Prostate gland (tissue), 2 donors: ENCODE measurements at regions not wholly inside any gene's neighbourhood (a gene's known extent, or its start where the extent isn't known, plus 50 kb on each side); places are given as distances from the start of the nearest gene placed in this dataset.

Experiments used
- DNase-seq: peaks from one replicate; pipeline ENCODE4 v3.0.0-alpha.2; 2019; ENCODE audit warnings: low spot score
- H3K27ac ChIP-seq, 2 donors: fragments of 200-600 bp; sonication (generic); 2 replicates each; pipeline ENCODE4 v1.5.1; 2017 to 2019
- H3K27me3 ChIP-seq: fragments of 200-600 bp; sonication (generic); replicated peaks from 2 replicates; pipeline ENCODE4 v1.5.1; 2019; ENCODE audit not compliant: insufficient read depth
- H3K36me3 ChIP-seq, 2 donors: fragments of 200-600 bp; sonication (generic); 1 replicate in 1 of 2; 2 replicates in 1 of 2; pipeline versions ENCODE4 v1.5.1 to v1.8.1; 2017 to 2019
- H3K4me1 ChIP-seq: fragments of 200-600 bp; sonication (generic); replicated peaks from 2 replicates; pipeline ENCODE4 v1.5.1; 2019
- H3K4me3 ChIP-seq, 2 donors: fragments of 200-600 bp; sonication (generic); 2 replicates each; pipeline ENCODE4 v1.5.1; 2017 to 2019
- H3K9me3 ChIP-seq: fragments of 200-600 bp; sonication (generic); 2 replicates; pipeline ENCODE4 v1.5.1; 2017
- CTCF ChIP-seq, 4 experiments: fragments of 200-600 bp in 2 of 4; fragments of 450-650 bp in 2 of 4; sonication (generic) in 2 of 4; IDR thresholded peaks; 1 replicate in 3 of 4; 2 replicates in 1 of 4; pipeline ENCODE4 v1.5.1; 2016 to 2019; ENCODE audit warnings: antibody characterized with exemption in 4 of 4, mild to moderate bottlenecking in 2 of 4, moderate library complexity in 2 of 4
- POLR2A ChIP-seq: fragments of 450-650 bp; IDR thresholded peaks from one replicate; pipeline ENCODE4 v1.6.1; 2016; ENCODE audit warnings: antibody characterized with exemption, mild to moderate bottlenecking
- POLR2AphosphoS5 ChIP-seq: sonication (generic); formaldehyde crosslinking; IDR thresholded peaks from one replicate; pipeline ENCODE4 v1.6.1; 2017; ENCODE audit warnings: antibody characterized with exemption
- WGBS: methylation state at CpG from one replicate; pipeline ENCODE4 v1.1.5; 2018; 5-methylcytosine and 5-hydroxymethylcytosine counted together
- intact Hi-C: fragments of 100-400 bp; cut with DNase I; formaldehyde crosslinking; loops from one replicate; pipeline ENCODE4 v1.14.2; 2022

DNA sequence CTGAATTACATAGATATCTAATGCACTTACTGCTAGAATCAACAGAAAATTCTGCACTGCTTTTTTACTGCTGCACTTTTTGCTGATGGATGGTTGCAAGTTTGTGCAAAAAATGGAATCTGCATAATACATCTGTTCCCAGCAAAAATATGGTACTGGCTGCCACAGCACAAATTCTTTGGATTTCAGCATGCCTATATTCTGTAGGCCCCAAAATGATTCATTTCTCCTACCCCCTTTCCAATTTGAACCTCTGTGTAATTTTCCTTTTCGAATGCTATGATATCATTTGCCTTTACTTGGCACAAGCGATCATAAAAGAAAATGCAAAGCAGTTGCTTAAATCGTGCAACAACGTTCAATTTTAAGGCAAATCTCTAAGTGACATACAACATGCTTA, 524.2 kb upstream of the NBEA start:
- no peak for DNase-seq
- no peaks in the 10 kb centered on the region for H3K27me3 ChIP-seq
- intact Hi-C loops, result no loop called here

DNA sequence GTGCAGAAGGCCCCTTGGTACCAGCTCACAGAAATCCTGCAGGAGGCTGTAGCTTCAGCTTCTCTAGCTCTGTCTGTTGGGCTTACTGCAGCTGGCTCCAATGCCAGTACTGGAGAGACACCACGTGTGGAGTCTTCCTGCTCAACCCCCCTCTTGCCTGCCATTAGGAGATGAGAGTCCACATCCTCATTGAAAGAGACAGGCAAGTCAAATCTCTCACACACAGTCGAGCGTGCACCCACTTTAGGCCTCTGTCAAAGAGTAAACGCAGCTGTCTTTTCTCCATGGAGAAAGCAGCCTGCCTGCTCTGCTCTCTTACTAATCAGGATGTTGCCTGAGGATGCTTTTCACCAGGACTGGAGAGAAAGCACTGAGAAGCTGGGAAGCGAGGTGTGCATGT, 523.0 kb upstream of the NBEA start:
- TF ChIP-seq POLR2A (no peak), POLR2AphosphoS5 (no peak), CTCF (IDR thresholded peaks at IDR 0.05) (no peak)

More for the DNA sequence above, 524.2 kb upstream of the NBEA start:
- H3K36me3 ChIP-seq, result no peaks in the 10 kb centered on the region
- H3K4me1 ChIP-seq, result no peaks in the 10 kb centered on the region
- no peak overlapping the region for H3K27ac ChIP-seq
- 95% methylated on average over 4 of the region's 4 CpGs for WGBS
- no peak overlapping the region for H3K4me3 ChIP-seq
- H3K9me3 ChIP-seq, result no peaks in the 10 kb centered on the region
- TF ChIP-seq POLR2AphosphoS5 (no peak), POLR2A (no peak), CTCF (IDR thresholded peaks at IDR 0.05) (no peak)

GRCh38 chr13:34419755-34420154, 522.3 kb upstream of the NBEA start:
- no peak for TF ChIP-seq CTCF (IDR thresholded peaks at IDR 0.05)
- TF ChIP-seq POLR2A, result no peak
- TF ChIP-seq POLR2AphosphoS5, result no peak
- intact Hi-C loops, result loop anchor here (5.0 kb wide), 1 partner anchor 38 kb away; no protein-coding TSS in a partner anchor
- no peaks in the 10 kb centered on the region for H3K4me1 ChIP-seq
- no peaks in the 10 kb centered on the region for H3K27me3 ChIP-seq
- 85% methylated on average over 6 of the region's 6 CpGs for WGBS
- no peak for DNase-seq
- no peaks in the 10 kb centered on the region for H3K9me3 ChIP-seq
- H3K36me3 ChIP-seq, result no peaks in the 10 kb centered on the region
- no peak overlapping the region for H3K4me3 ChIP-seq
- no peak overlapping the region for H3K27ac ChIP-seq

More for the DNA sequence above, 523.0 kb upstream of the NBEA start:
- H3K27me3 ChIP-seq, result no peaks in the 10 kb centered on the region
- WGBS, result 52% methylated on average over 5 of the region's 5 CpGs
- no peaks in the 10 kb centered on the region for H3K36me3 ChIP-seq
- H3K27ac ChIP-seq, result no peak overlapping the region
- no peaks in the 10 kb centered on the region for H3K9me3 ChIP-seq
- no peak for DNase-seq
- no peaks in the 10 kb centered on the region for H3K4me1 ChIP-seq
- intact Hi-C loops, result no loop called here
- no peak overlapping the region for H3K4me3 ChIP-seq

- Histone ChIP-seq H3K36me3 (no peaks in the 10 kb centered on the region), H3K9me3 (no peaks in the 10 kb centered on the region), H3K27me3 (no peaks in the 10 kb centered on the region), H3K4me3 (no peak overlapping the region), H3K27ac (no peak overlapping the region), H3K4me1 (no peaks in the 10 kb centered on the region)
- 62% methylated on average over 3 of the region's 3 CpGs for WGBS
- TF ChIP-seq CTCF (IDR thresholded peaks at IDR 0.05) (no peak), POLR2AphosphoS5 (no peak), POLR2A (no peak)
- intact Hi-C loops, result loop anchor here (5.0 kb wide), 1 partner anchor 36 kb away; no protein-coding TSS in a partner anchor
- DNase-seq, result no peak
Measured at GRCh38 chr13:34420702-34421346, 521.2 kb upstream of the NBEA start.

- TF ChIP-seq POLR2AphosphoS5, result no peak
- no peak for TF ChIP-seq CTCF (IDR thresholded peaks at IDR 0.05)
- TF ChIP-seq POLR2A, result no peak
- DNase-seq, result no peak
- H3K4me3 ChIP-seq, result no peak overlapping the region
- H3K27me3 ChIP-seq, result no peaks in the 10 kb centered on the region
- H3K4me1 ChIP-seq, result no peaks in the 10 kb centered on the region
- intact Hi-C loops, result loop anchor here (5.0 kb wide), 1 partner anchor 36 kb away; no protein-coding TSS in a partner anchor
- H3K9me3 ChIP-seq, result no peaks in the 10 kb centered on the region
- H3K36me3 ChIP-seq, result no peaks in the 10 kb centered on the region
- H3K27ac ChIP-seq, result no peak overlapping the region
Measured at GRCh38 chr13:34421347-34421719, 520.7 kb upstream of the NBEA start.
